ENCODE measurements at regions not wholly inside any gene's neighbourhood (a gene's known extent, or its start where the extent isn't known, plus 50 kb on each side); places are given as distances from the start of the nearest gene placed in this dataset.

DNA sequence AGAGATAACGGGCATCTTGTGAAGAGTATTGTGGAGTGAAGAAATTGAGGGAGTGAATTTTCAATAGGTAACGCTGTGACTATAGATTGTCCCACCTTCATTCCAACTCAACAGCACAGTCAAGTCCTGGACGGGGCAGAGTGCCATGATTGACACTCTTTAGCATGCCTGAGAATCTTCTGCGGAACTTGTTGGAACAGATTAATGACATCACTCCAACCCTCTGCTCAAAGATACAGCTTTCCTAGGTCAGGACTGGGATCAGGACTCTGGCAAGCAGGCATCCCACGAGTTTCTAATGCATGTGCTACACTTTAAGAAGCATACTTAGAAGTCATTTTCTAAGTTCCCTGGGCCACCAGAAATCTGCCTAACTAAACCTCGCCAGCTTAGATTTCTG lies 267.6 kb upstream of the CFAP20DC start:
- TF ChIP-seq EGR1 (IDR thresholded peaks at IDR 0.05; ENCODE audit: low read depth in 2 of 2) (no peak), YY1 (IDR thresholded peaks at IDR 0.05) (no peak), FOXA1 (IDR thresholded peaks at IDR 0.05) (no peak), REST (IDR thresholded peaks at IDR 0.05) (no peak), ATF3 (IDR thresholded peaks at IDR 0.05) (no peak), FOXA2 (IDR thresholded peaks at IDR 0.05) (no peak), NR2F2 (IDR thresholded peaks at IDR 0.05) (no peak), RAD21 (IDR thresholded peaks at IDR 0.05) (no peak), SP1 (IDR thresholded peaks at IDR 0.05) (no peak), MAX (IDR thresholded peaks at IDR 0.05) (no peak), TAF1 (conservative IDR thresholded peaks at IDR 0.05) (no peak), RXRA (IDR thresholded peaks at IDR 0.05) (no peak), GABPA (IDR thresholded peaks at IDR 0.05 in 1 of 2, conservative IDR thresholded peaks at IDR 0.05 in 1 of 2) (no peak)
- TF ChIP-seq, protein P1, sequence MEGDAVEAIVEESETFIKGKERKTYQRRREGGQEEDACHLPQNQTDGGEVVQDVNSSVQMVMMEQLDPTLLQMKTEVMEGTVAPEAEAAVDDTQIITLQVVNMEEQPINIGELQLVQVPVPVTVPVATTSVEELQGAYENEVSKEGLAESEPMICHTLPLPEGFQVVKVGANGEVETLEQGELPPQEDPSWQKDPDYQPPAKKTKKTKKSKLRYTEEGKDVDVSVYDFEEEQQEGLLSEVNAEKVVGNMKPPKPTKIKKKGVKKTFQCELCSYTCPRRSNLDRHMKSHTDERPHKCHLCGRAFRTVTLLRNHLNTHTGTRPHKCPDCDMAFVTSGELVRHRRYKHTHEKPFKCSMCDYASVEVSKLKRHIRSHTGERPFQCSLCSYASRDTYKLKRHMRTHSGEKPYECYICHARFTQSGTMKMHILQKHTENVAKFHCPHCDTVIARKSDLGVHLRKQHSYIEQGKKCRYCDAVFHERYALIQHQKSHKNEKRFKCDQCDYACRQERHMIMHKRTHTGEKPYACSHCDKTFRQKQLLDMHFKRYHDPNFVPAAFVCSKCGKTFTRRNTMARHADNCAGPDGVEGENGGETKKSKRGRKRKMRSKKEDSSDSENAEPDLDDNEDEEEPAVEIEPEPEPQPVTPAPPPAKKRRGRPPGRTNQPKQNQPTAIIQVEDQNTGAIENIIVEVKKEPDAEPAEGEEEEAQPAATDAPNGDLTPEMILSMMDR (IDR thresholded peaks at IDR 0.05; ENCODE audit: low read depth, low read length, missing input control), result no peak
- DNase-seq (ENCODE audit: low spot score), result no peak
- Histone ChIP-seq H3K9me3 (ENCODE audit: control insufficient read depth in 4 of 4, low read length in 3 of 4) (no peaks in the 10 kb centered on the region), H3K4me3 (ENCODE audit: low read depth in 1 of 3, low read length in 3 of 3) (no peak overlapping the region), H3K4me1 (ENCODE audit: control insufficient read depth in 4 of 4, insufficient read depth in 4 of 4, low read length in 3 of 4) (peaks cover 0 to 1% (median 0%) of the 10 kb centered on the region in 4 donors), H3K27me3 (ENCODE audit: control insufficient read depth in 4 of 4, insufficient read depth in 4 of 4, low read length in 3 of 4) (peaks cover 0 to 4% (median 0%) of the 10 kb centered on the region in 4 donors), H3K27ac (ENCODE audit: low read depth in 1 of 2, low read length in 2 of 2) (no peak overlapping the region), H3K36me3 (ENCODE audit: control insufficient read depth in 4 of 4, insufficient read depth in 3 of 4, low read depth in 1 of 4, low read length in 3 of 4) (no peaks in the 10 kb centered on the region), H3K9ac (ENCODE audit: low read depth in 1 of 2, low read length in 2 of 2) (no peak overlapping the region)
- 93% methylated on average over 6 of the region's 6 CpGs for WGBS

- Histone ChIP-seq H3K27me3 (ENCODE audit: control insufficient read depth in 4 of 4, insufficient read depth in 4 of 4, low read length in 3 of 4) (peaks cover 0 to 4% (median 0%) of the 10 kb centered on the region in 4 donors), H3K9ac (ENCODE audit: low read depth in 1 of 2, low read length in 2 of 2) (no peak overlapping the region), H3K27ac (ENCODE audit: low read depth in 1 of 2, low read length in 2 of 2) (no peak overlapping the region), H3K9me3 (ENCODE audit: control insufficient read depth in 4 of 4, low read length in 3 of 4) (no peaks in the 10 kb centered on the region), H3K4me3 (ENCODE audit: low read depth in 1 of 3, low read length in 3 of 3) (no peak overlapping the region), H3K4me1 (ENCODE audit: control insufficient read depth in 4 of 4, insufficient read depth in 4 of 4, low read length in 3 of 4) (peaks cover 0 to 1% (median 0%) of the 10 kb centered on the region in 4 donors), H3K36me3 (ENCODE audit: control insufficient read depth in 4 of 4, insufficient read depth in 3 of 4, low read depth in 1 of 4, low read length in 3 of 4) (no peaks in the 10 kb centered on the region)
- WGBS, result 86% methylated on average over 3 of the region's 3 CpGs
- DNase-seq (ENCODE audit: low spot score), result no peak
- TF ChIP-seq TAF1 (conservative IDR thresholded peaks at IDR 0.05) (no peak), JUND (IDR thresholded peaks at IDR 0.05) (no peak), GABPA (IDR thresholded peaks at IDR 0.05 in 1 of 2, conservative IDR thresholded peaks at IDR 0.05 in 1 of 2) (no peak), YY1 (IDR thresholded peaks at IDR 0.05) (no peak), MAX (IDR thresholded peaks at IDR 0.05) (no peak), RXRA (IDR thresholded peaks at IDR 0.05) (no peak), HNF4A (conservative IDR thresholded peaks at IDR 0.05) (no peak), SP1 (IDR thresholded peaks at IDR 0.05) (no peak), HNF4G (IDR thresholded peaks at IDR 0.05) (no peak), ATF3 (IDR thresholded peaks at IDR 0.05) (no peak), REST (IDR thresholded peaks at IDR 0.05) (no peak)
- TF ChIP-seq, protein P1 (IDR thresholded peaks at IDR 0.05; ENCODE audit: low read depth, low read length, missing input control), result no peak
Measured at GRCh38 chr3:59316688-59317275, 267.0 kb upstream of the CFAP20DC start.
